Fibroblast of lung (primary cell): ENCODE measurements at regions not wholly inside any gene's neighbourhood (a gene's known extent, or its start where the extent isn't known, plus 50 kb on each side); places are given as distances from the start of the nearest gene placed in this dataset.
A peak's percentile ranks its signal among the peaks of the same experiment; 100 is the strongest.

Experiments
- DNase-seq, 2 donors: peaks; one replicate each; pipeline versions ENCODE4 v3.0.0 to v3.0.0-alpha.2; 2010; ENCODE audit warnings: low read depth in 2 of 2
- H2AFZ ChIP-seq: 2 replicates; pipeline ENCODE4 v1.5.1; 2012; ENCODE audit warnings: low read length, control low read depth, inconsistent platforms
- H3K27ac ChIP-seq: 2 replicates; pipeline ENCODE4 v1.5.1; 2011; ENCODE audit warnings: low read length, control low read depth; ENCODE audit not compliant: insufficient read depth
- H3K27me3 ChIP-seq: 2 replicates; pipeline ENCODE4 v1.5.1; 2011; ENCODE audit warnings: mild to moderate bottlenecking, low read length; ENCODE audit not compliant: control insufficient read depth, insufficient read depth
- H3K36me3 ChIP-seq: 2 replicates; pipeline ENCODE4 v1.5.1; 2011; ENCODE audit warnings: low read length; ENCODE audit not compliant: control insufficient read depth, insufficient read depth
- H3K4me1 ChIP-seq: 2 replicates; pipeline ENCODE4 v1.5.1; 2011; ENCODE audit warnings: low read length; ENCODE audit not compliant: control insufficient read depth, insufficient read depth; ENCODE audit errors: extremely low read depth
- H3K4me2 ChIP-seq: 2 replicates; pipeline ENCODE4 v1.5.1; 2011; ENCODE audit warnings: low read length, control low read depth; ENCODE audit not compliant: insufficient read depth; ENCODE audit errors: extremely low read depth
- H3K4me3 ChIP-seq, 4 experiments: fragments of 200-600 bp in 1 of 4; sonication (generic) in 1 of 4; replicated peaks in 1 of 4; 2 replicates each; pipeline ENCODE4 v1.5.1; 2011 to 2016; ENCODE audit warnings: low read length in 4 of 4, low read depth in 3 of 4, mild to moderate bottlenecking in 3 of 4, control low read depth in 2 of 4, inconsistent platforms in 1 of 4, mixed read lengths in 1 of 4; ENCODE audit not compliant: insufficient read depth in 1 of 4; ENCODE audit errors: control extremely low read depth in 1 of 4
- H3K79me2 ChIP-seq: 2 replicates; pipeline ENCODE4 v1.5.1; 2012; ENCODE audit warnings: mild to moderate bottlenecking, low read length, inconsistent platforms; ENCODE audit not compliant: control insufficient read depth, insufficient read depth
- H3K9ac ChIP-seq: 2 replicates; pipeline ENCODE4 v1.5.1; 2011; ENCODE audit warnings: mild to moderate bottlenecking, low read length, control low read depth; ENCODE audit not compliant: insufficient read depth
- H3K9me3 ChIP-seq: 2 replicates; pipeline ENCODE4 v1.5.1; 2012; ENCODE audit warnings: low read depth, low read length; ENCODE audit not compliant: control insufficient read depth, insufficient read depth
- H4K20me1 ChIP-seq: 2 replicates; pipeline ENCODE4 v1.5.1; 2011; ENCODE audit warnings: low read length; ENCODE audit not compliant: control insufficient read depth, insufficient read depth; ENCODE audit errors: extremely low read depth
- EZH2 ChIP-seq: IDR thresholded peaks from 2 replicates; pipeline ENCODE4 v1.5.1; 2012; ENCODE audit warnings: low read length, control low read depth, mild to moderate bottlenecking; ENCODE audit errors: missing control alignments
- TF ChIP-seq, protein P1 (sequence below), 2 donors: IDR thresholded peaks in 1 of 2; conservative IDR thresholded peaks in 1 of 2; 1 replicate in 1 of 2; 2 replicates in 1 of 2; pipeline ENCODE4 v1.5.1; 2011 to 2012; ENCODE audit warnings: low read length in 2 of 2, control low read depth in 1 of 2, inconsistent platforms in 1 of 2, low read depth in 1 of 2, mild to moderate bottlenecking in 1 of 2

- H3K27ac ChIP-seq, result no peak overlapping the region
- DNase-seq, result no peak
- no peak overlapping the region for H3K4me3 ChIP-seq
- no peaks in the 10 kb centered on the region for H3K4me1 ChIP-seq
- TF ChIP-seq EZH2, result no peak
- H3K36me3 ChIP-seq, result no peaks in the 10 kb centered on the region
- no peaks in the 10 kb centered on the region for H3K79me2 ChIP-seq
- no peak overlapping the region for H3K4me2 ChIP-seq
- no peaks in the 10 kb centered on the region for H4K20me1 ChIP-seq
- no peak overlapping the region for H3K9ac ChIP-seq
- no peaks in the 10 kb centered on the region for H3K9me3 ChIP-seq
- H3K27me3 ChIP-seq, result no peaks in the 10 kb centered on the region
- H2AFZ ChIP-seq, result no peak overlapping the region
Measured at GRCh38 chr12:41804026-41804425, 340.6 kb downstream of the GXYLT1 start.

- no peaks in the 10 kb centered on the region for H3K27me3 ChIP-seq
- no peaks in the 10 kb centered on the region for H3K4me1 ChIP-seq
- H3K27ac ChIP-seq, result no peak overlapping the region
- no peaks in the 10 kb centered on the region for H3K36me3 ChIP-seq
- no peaks in the 10 kb centered on the region for H3K9me3 ChIP-seq
- H4K20me1 ChIP-seq, result no peaks in the 10 kb centered on the region
- H3K4me2 ChIP-seq, result no peak overlapping the region
- peak in 1 of 2 donors; percentile 73 for DNase-seq
- TF ChIP-seq, protein P1, sequence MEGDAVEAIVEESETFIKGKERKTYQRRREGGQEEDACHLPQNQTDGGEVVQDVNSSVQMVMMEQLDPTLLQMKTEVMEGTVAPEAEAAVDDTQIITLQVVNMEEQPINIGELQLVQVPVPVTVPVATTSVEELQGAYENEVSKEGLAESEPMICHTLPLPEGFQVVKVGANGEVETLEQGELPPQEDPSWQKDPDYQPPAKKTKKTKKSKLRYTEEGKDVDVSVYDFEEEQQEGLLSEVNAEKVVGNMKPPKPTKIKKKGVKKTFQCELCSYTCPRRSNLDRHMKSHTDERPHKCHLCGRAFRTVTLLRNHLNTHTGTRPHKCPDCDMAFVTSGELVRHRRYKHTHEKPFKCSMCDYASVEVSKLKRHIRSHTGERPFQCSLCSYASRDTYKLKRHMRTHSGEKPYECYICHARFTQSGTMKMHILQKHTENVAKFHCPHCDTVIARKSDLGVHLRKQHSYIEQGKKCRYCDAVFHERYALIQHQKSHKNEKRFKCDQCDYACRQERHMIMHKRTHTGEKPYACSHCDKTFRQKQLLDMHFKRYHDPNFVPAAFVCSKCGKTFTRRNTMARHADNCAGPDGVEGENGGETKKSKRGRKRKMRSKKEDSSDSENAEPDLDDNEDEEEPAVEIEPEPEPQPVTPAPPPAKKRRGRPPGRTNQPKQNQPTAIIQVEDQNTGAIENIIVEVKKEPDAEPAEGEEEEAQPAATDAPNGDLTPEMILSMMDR (conservative IDR thresholded peaks at IDR 0.05 in 1 of 2, IDR thresholded peaks at IDR 0.05 in 1 of 2; ENCODE audit: low read depth in 1 of 2, low read length in 2 of 2), result no peak
- no peak for TF ChIP-seq EZH2
- H3K9ac ChIP-seq, result no peak overlapping the region
- H3K4me3 ChIP-seq, result no peak overlapping the region
- H2AFZ ChIP-seq, result no peak overlapping the region
- no peaks in the 10 kb centered on the region for H3K79me2 ChIP-seq
Measured at GRCh38 chr12:41802803-41803202, 341.9 kb downstream of the GXYLT1 start.

GRCh38 chr12:41801261-41801660 lies 343.4 kb downstream of the GXYLT1 start:
- Histone ChIP-seq H2AFZ (no peak overlapping the region), H4K20me1 (no peaks in the 10 kb centered on the region), H3K79me2 (no peaks in the 10 kb centered on the region), H3K27me3 (no peaks in the 10 kb centered on the region), H3K36me3 (no peaks in the 10 kb centered on the region), H3K4me1 (no peaks in the 10 kb centered on the region), H3K9ac (no peak overlapping the region), H3K4me2 (no peak overlapping the region), H3K27ac (no peak overlapping the region), H3K9me3 (no peaks in the 10 kb centered on the region), H3K4me3 (no peak overlapping the region)
- TF ChIP-seq, protein P1 (conservative IDR thresholded peaks at IDR 0.05 in 1 of 2, IDR thresholded peaks at IDR 0.05 in 1 of 2; ENCODE audit: low read depth in 1 of 2, low read length in 2 of 2), result no peak
- TF ChIP-seq EZH2, result no peak
- no peak for DNase-seq

DNA sequence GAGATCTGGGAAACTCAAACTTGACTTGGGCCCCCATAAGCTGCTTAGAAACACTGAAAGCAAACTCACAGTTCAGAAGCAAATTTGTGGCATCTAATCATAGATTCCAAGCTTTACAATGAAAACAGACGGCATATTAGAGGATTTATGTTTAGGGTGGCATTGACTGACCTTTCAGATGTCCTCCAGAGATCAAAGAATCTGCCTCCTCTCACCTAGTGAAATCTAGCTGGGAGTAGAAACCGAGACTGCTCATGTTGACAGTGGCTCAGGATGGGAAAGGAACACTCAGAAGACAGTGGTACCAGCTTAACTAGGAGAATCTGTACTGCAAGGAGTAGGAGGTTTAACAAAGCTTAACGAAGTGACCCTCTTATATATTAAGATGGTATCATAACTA lies 345.0 kb downstream of the GXYLT1 start:
- H3K27ac ChIP-seq, result no peak overlapping the region
- no peaks in the 10 kb centered on the region for H3K4me1 ChIP-seq
- no peaks in the 10 kb centered on the region for H3K36me3 ChIP-seq
- no peak overlapping the region for H2AFZ ChIP-seq
- H3K27me3 ChIP-seq, result no peaks in the 10 kb centered on the region
- TF ChIP-seq, protein P1 (conservative IDR thresholded peaks at IDR 0.05 in 1 of 2, IDR thresholded peaks at IDR 0.05 in 1 of 2; ENCODE audit: low read depth in 1 of 2, low read length in 2 of 2), result no peak
- TF ChIP-seq EZH2, result no peak
- H3K79me2 ChIP-seq, result no peaks in the 10 kb centered on the region
- DNase-seq, result no peak
- no peaks in the 10 kb centered on the region for H4K20me1 ChIP-seq
- no peak overlapping the region for H3K9ac ChIP-seq
- H3K9me3 ChIP-seq, result no peaks in the 10 kb centered on the region
- no peak overlapping the region for H3K4me3 ChIP-seq
- H3K4me2 ChIP-seq, result no peak overlapping the region
